Liver (tissue), 7 donors: ENCODE measurements at regions not wholly inside any gene's neighbourhood (a gene's known extent, or its start where the extent isn't known, plus 50 kb on each side); places are given as distances from the start of the nearest gene placed in this dataset.
A peak's percentile ranks its signal among the peaks of the same experiment; 100 is the strongest.

Experiments
- DNase-seq: peaks from one replicate; pipeline ENCODE4 v3.0.0-alpha.2; 2017; ENCODE audit warnings: low spot score
- H3K27ac ChIP-seq, 2 donors: one replicate each; pipeline ENCODE4 v1.7.0; 2013; ENCODE audit warnings: inconsistent platforms in 2 of 2, low read length in 2 of 2, control low read depth in 1 of 2, low read depth in 1 of 2, mild to moderate bottlenecking in 1 of 2
- H3K27me3 ChIP-seq, 4 donors: one replicate each; pipeline versions ENCODE4 v1.6.1 to v1.7.0; 2013; ENCODE audit warnings: low read length in 3 of 4, inconsistent platforms in 1 of 4, mild to moderate bottlenecking in 1 of 4, moderate library complexity in 1 of 4; ENCODE audit not compliant: control insufficient read depth in 4 of 4, insufficient read depth in 4 of 4
- H3K36me3 ChIP-seq, 4 donors: one replicate each; pipeline versions ENCODE4 v1.6.1 to v1.7.0; 2013; ENCODE audit warnings: low read length in 3 of 4, mild to moderate bottlenecking in 3 of 4, low read depth in 1 of 4, moderate library complexity in 1 of 4; ENCODE audit not compliant: control insufficient read depth in 4 of 4, insufficient read depth in 3 of 4
- H3K4me1 ChIP-seq, 4 donors: one replicate each; pipeline versions ENCODE4 v1.6.1 to v1.7.0; 2013; ENCODE audit warnings: low read length in 3 of 4, mild to moderate bottlenecking in 3 of 4, moderate library complexity in 1 of 4; ENCODE audit not compliant: control insufficient read depth in 4 of 4, insufficient read depth in 4 of 4
- H3K4me3 ChIP-seq, 3 donors: one replicate each; pipeline versions ENCODE4 v1.6.1 to v1.7.0; 2013; ENCODE audit warnings: low read length in 3 of 3, control low read depth in 1 of 3, low read depth in 1 of 3, mild to moderate bottlenecking in 1 of 3
- H3K9ac ChIP-seq, 2 donors: one replicate each; pipeline ENCODE4 v1.7.0; 2013; ENCODE audit warnings: low read length in 2 of 2, mild to moderate bottlenecking in 2 of 2, moderate library complexity in 2 of 2, control low read depth in 1 of 2, low read depth in 1 of 2
- H3K9me3 ChIP-seq, 4 donors: one replicate each; pipeline versions ENCODE4 v1.6.1 to v1.7.0; 2013; ENCODE audit warnings: low read length in 3 of 4; ENCODE audit not compliant: control insufficient read depth in 4 of 4
- EGR1 ChIP-seq, 2 donors: IDR thresholded peaks; 2 replicates each; pipeline ENCODE4 v1.6.1; 2016 to 2018; ENCODE audit warnings: antibody characterized with exemption in 2 of 2, low read depth in 2 of 2
- FOXA1 ChIP-seq: IDR thresholded peaks from 2 replicates; pipeline ENCODE4 v1.6.1; 2016; ENCODE audit warnings: antibody characterized with exemption
- FOXA2 ChIP-seq: IDR thresholded peaks from 2 replicates; pipeline ENCODE4 v1.6.1; 2016; ENCODE audit warnings: antibody characterized with exemption
- GABPA ChIP-seq, 2 donors: IDR thresholded peaks in 1 of 2; conservative IDR thresholded peaks in 1 of 2; 2 replicates each; pipeline ENCODE4 v1.6.1; 2016; ENCODE audit warnings: antibody characterized with exemption in 2 of 2, mild to moderate bottlenecking in 1 of 2, moderate library complexity in 1 of 2
- HNF4G ChIP-seq: IDR thresholded peaks from 2 replicates; pipeline ENCODE4 v1.6.1; 2016; ENCODE audit warnings: antibody characterized with exemption
- JUND ChIP-seq, 2 donors: IDR thresholded peaks; 2 replicates each; pipeline ENCODE4 v1.6.1; 2016; ENCODE audit warnings: antibody characterized with exemption in 2 of 2
- NR2F2 ChIP-seq: IDR thresholded peaks from 2 replicates; pipeline ENCODE4 v1.6.1; 2016; ENCODE audit warnings: antibody characterized with exemption
- RAD21 ChIP-seq, 2 donors: IDR thresholded peaks; 2 replicates each; pipeline ENCODE4 v1.6.1; 2016; ENCODE audit warnings: antibody characterized with exemption in 2 of 2, mild to moderate bottlenecking in 2 of 2
- RXRA ChIP-seq, 2 donors: IDR thresholded peaks; 2 replicates each; pipeline ENCODE4 v1.6.1; 2017 to 2018; ENCODE audit warnings: antibody characterized with exemption in 2 of 2, mild to moderate bottlenecking in 1 of 2
- SP1 ChIP-seq: IDR thresholded peaks from 2 replicates; pipeline ENCODE4 v1.6.1; 2018; ENCODE audit warnings: antibody characterized with exemption, mild to moderate bottlenecking
- TAF1 ChIP-seq: conservative IDR thresholded peaks from 2 replicates; pipeline ENCODE4 v1.6.1; 2016; ENCODE audit warnings: antibody characterized with exemption, mild to moderate bottlenecking
- YY1 ChIP-seq: IDR thresholded peaks from 2 replicates; pipeline ENCODE4 v1.6.1; 2016; ENCODE audit warnings: antibody characterized with exemption, mild to moderate bottlenecking
- WGBS: extraction: QIAGEN DNeasy Blood & Tissue Kit; methylation state at CpG from one replicate; pipeline ENCODE4 v1.1.7; 2013; 5-methylcytosine and 5-hydroxymethylcytosine counted together
- TF ChIP-seq, protein P1 (sequence below): IDR thresholded peaks from 2 replicates; pipeline ENCODE4 v1.6.1; 2016; ENCODE audit warnings: antibody characterized with exemption, mild to moderate bottlenecking
- TF ChIP-seq, protein P2 (sequence below): IDR thresholded peaks from 2 replicates; pipeline ENCODE4 v1.6.1; 2016; ENCODE audit warnings: antibody characterized with exemption
- TF ChIP-seq, protein P3 (sequence below): IDR thresholded peaks from 2 replicates; pipeline ENCODE4 v1.6.1; 2016; ENCODE audit warnings: antibody characterized with exemption
- TF ChIP-seq, protein P4 (sequence below): IDR thresholded peaks from 2 replicates; pipeline ENCODE4 v1.6.1; 2016; ENCODE audit warnings: antibody characterized with exemption
- donor health status: healthy.
- donor health status: healthy.
- donor health status: healthy.
- donor health status: healthy.

DNA sequence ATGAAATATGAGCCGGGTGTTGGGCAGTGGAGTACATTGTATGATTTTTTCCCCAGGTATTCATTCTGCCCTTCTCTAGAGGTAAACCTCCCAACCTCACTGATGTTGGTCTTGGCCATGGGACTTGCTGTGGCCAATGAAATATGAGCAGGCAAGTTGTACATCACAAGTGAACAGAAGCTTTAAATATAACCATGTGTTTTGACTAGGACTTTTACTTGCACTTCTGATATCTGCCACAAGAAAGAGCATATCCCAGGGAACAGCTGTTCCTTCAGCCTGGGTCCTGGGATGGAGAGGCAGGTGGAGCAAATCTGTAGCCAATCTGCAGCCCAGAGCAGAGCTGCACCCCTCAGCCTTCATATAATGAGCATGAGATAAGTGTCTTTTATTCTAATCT, 109.8 kb upstream of the PALS2 start (continued):
- TF ChIP-seq, protein P1, sequence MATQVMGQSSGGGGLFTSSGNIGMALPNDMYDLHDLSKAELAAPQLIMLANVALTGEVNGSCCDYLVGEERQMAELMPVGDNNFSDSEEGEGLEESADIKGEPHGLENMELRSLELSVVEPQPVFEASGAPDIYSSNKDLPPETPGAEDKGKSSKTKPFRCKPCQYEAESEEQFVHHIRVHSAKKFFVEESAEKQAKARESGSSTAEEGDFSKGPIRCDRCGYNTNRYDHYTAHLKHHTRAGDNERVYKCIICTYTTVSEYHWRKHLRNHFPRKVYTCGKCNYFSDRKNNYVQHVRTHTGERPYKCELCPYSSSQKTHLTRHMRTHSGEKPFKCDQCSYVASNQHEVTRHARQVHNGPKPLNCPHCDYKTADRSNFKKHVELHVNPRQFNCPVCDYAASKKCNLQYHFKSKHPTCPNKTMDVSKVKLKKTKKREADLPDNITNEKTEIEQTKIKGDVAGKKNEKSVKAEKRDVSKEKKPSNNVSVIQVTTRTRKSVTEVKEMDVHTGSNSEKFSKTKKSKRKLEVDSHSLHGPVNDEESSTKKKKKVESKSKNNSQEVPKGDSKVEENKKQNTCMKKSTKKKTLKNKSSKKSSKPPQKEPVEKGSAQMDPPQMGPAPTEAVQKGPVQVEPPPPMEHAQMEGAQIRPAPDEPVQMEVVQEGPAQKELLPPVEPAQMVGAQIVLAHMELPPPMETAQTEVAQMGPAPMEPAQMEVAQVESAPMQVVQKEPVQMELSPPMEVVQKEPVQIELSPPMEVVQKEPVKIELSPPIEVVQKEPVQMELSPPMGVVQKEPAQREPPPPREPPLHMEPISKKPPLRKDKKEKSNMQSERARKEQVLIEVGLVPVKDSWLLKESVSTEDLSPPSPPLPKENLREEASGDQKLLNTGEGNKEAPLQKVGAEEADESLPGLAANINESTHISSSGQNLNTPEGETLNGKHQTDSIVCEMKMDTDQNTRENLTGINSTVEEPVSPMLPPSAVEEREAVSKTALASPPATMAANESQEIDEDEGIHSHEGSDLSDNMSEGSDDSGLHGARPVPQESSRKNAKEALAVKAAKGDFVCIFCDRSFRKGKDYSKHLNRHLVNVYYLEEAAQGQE = no peak
- no peak for TF ChIP-seq YY1
- TF ChIP-seq NR2F2 = no peak
- no peak for TF ChIP-seq FOXA1
- TF ChIP-seq, protein P2, sequence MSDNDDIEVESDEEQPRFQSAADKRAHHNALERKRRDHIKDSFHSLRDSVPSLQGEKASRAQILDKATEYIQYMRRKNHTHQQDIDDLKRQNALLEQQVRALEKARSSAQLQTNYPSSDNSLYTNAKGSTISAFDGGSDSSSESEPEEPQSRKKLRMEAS = no peak

DNA sequence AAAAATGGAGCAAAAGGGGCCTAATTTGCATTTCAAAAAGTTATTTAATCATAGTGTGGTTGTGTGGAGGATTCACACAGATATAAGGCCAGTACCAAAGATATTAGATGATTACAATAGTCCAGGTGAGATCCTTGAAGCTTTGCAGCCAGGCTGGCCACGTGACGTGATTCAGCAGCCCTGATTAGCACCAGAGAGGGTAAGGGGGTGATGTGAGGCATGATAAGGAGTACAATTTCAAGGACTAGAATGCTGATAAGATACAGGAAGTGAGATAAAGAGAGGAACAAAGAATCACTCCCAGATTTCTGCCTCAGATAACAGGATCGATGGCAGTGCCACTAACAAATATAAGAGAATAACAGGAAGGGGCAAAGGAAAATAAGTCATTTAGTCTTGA, 108.4 kb upstream of the PALS2 start:
- Histone ChIP-seq H3K27me3 (no peaks in the 10 kb centered on the region), H3K9ac (no peak overlapping the region), H3K9me3 (no peaks in the 10 kb centered on the region), H3K36me3 (no peaks in the 10 kb centered on the region), H3K4me3 (no peak overlapping the region), H3K4me1 (peaks cover 0 to 21% (median 9%) of the 10 kb centered on the region in 4 donors), H3K27ac (no peak overlapping the region)
- WGBS = 76% methylated on average over 3 of the region's 3 CpGs
- TF ChIP-seq FOXA1 = no peak
- no peak for TF ChIP-seq SP1
- TF ChIP-seq, protein P2 = no peak
- no peak for TF ChIP-seq NR2F2
- TF ChIP-seq, protein P3, sequence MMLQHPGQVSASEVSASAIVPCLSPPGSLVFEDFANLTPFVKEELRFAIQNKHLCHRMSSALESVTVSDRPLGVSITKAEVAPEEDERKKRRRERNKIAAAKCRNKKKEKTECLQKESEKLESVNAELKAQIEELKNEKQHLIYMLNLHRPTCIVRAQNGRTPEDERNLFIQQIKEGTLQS = no peak
- DNase-seq = no peak

DNA sequence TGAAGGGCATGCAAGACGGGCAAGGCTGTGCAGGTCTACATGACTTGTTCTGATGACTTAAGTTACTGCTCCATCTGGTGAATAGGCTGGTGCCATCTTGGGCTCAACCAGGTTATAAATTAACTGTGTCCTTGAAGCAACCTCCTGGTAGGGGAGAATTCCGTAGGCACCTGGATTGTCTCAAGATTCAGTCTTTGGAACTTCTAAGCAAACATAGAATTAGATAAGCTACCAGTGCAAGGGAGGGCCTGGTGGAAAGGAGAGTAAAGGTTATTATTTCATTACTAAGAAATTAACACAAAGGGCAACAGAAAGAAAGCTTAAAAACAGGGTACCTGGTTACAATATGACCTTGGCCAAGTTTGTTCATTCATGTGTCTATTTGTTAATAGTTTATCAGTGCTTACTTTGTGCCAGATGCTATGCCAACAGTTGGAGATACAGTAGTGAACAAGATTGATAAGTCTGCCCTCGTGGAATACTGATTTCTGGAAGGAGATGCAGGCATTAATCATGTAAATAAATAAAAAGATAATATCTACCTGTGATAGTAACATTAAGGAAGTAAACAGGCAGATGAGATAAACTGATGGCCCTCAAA, 107.0 kb upstream of the PALS2 start:
- no peaks in the 10 kb centered on the region for H3K9me3 ChIP-seq
- DNase-seq = no peak
- 42% methylated on average over 3 of the region's 3 CpGs for WGBS
- H3K9ac ChIP-seq = no peak overlapping the region
- no peaks in the 10 kb centered on the region for H3K27me3 ChIP-seq
- peaks cover 0 to 21% (median 9%) of the 10 kb centered on the region in 4 donors for H3K4me1 ChIP-seq
- no peak overlapping the region for H3K4me3 ChIP-seq
- no peak overlapping the region for H3K27ac ChIP-seq
- no peaks in the 10 kb centered on the region for H3K36me3 ChIP-seq
- TF ChIP-seq GABPA (IDR thresholded peaks at IDR 0.05 in 1 of 2, conservative IDR thresholded peaks at IDR 0.05 in 1 of 2) (no peak), TAF1 (no peak), SP1 (no peak), RXRA (IDR thresholded peaks at IDR 0.05) (peak; percentile 34 to 60), HNF4G (no peak), EGR1 (IDR thresholded peaks at IDR 0.05; ENCODE audit: low read depth in 2 of 2) (no peak), JUND (IDR thresholded peaks at IDR 0.05) (peak in 1 of 2 donors; percentile 16), YY1 (peak; percentile 45), FOXA2 (no peak), NR2F2 (no peak), RAD21 (IDR thresholded peaks at IDR 0.05) (no peak), FOXA1 (no peak)
- TF ChIP-seq, protein P4, sequence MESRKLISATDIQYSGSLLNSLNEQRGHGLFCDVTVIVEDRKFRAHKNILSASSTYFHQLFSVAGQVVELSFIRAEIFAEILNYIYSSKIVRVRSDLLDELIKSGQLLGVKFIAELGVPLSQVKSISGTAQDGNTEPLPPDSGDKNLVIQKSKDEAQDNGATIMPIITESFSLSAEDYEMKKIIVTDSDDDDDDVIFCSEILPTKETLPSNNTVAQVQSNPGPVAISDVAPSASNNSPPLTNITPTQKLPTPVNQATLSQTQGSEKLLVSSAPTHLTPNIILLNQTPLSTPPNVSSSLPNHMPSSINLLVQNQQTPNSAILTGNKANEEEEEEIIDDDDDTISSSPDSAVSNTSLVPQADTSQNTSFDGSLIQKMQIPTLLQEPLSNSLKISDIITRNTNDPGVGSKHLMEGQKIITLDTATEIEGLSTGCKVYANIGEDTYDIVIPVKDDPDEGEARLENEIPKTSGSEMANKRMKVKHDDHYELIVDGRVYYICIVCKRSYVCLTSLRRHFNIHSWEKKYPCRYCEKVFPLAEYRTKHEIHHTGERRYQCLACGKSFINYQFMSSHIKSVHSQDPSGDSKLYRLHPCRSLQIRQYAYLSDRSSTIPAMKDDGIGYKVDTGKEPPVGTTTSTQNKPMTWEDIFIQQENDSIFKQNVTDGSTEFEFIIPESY = no peak
- TF ChIP-seq, protein P1 = no peak
- TF ChIP-seq, protein P3 = no peak
- TF ChIP-seq, protein P2 = no peak
